ENCODE measurements at regions not wholly inside any gene's neighbourhood (a gene's known extent, or its start where the extent isn't known, plus 50 kb on each side); places are given as distances from the start of the nearest gene placed in this dataset.

- no peaks in the 10 kb centered on the region for H3K4me1 ChIP-seq
- no peaks in the 10 kb centered on the region for H3K9me3 ChIP-seq
- H3K27me3 ChIP-seq = no peaks in the 10 kb centered on the region
- intact Hi-C loops (cut with DNase I; ENCODE audit: low total_unique reads) = no loop called here
- H3K36me3 ChIP-seq = no peaks in the 10 kb centered on the region
- H3K27ac ChIP-seq = no peak overlapping the region
- no peak for TF ChIP-seq CTCF (IDR thresholded peaks at IDR 0.05)
- no peak for TF ChIP-seq POLR2A (IDR thresholded peaks at IDR 0.05)
- H3K4me3 ChIP-seq = no peak overlapping the region
- DNase-seq = no peak
Observed at GRCh38 chr9:115169003-115169402, 51.0 kb upstream of the TNC start.

GRCh38 chr9:115170358-115171073 lies 52.6 kb upstream of the TNC start:
- H3K4me1 ChIP-seq = no peaks in the 10 kb centered on the region
- TF ChIP-seq CTCF (IDR thresholded peaks at IDR 0.05) (no peak), POLR2A (IDR thresholded peaks at IDR 0.05) (no peak)
- H3K4me3 ChIP-seq = no peak overlapping the region
- H3K27me3 ChIP-seq = no peaks in the 10 kb centered on the region
- no peaks in the 10 kb centered on the region for H3K36me3 ChIP-seq
- no peak overlapping the region for H3K27ac ChIP-seq
- DNase-seq = no peak
- intact Hi-C loops (cut with DNase I; ENCODE audit: low total_unique reads) = no loop called here
- no peaks in the 10 kb centered on the region for H3K9me3 ChIP-seq

- no peak for DNase-seq
- TF ChIP-seq CTCF (IDR thresholded peaks at IDR 0.05) (no peak), POLR2A (IDR thresholded peaks at IDR 0.05) (no peak)
- Histone ChIP-seq H3K4me3 (no peak overlapping the region), H3K27me3 (no peaks in the 10 kb centered on the region), H3K9me3 (no peaks in the 10 kb centered on the region), H3K36me3 (no peaks in the 10 kb centered on the region), H3K4me1 (no peaks in the 10 kb centered on the region), H3K27ac (no peak overlapping the region)
- intact Hi-C loops (cut with DNase I; ENCODE audit: low total_unique reads) = no loop called here
Observed at GRCh38 chr9:115171921-115172388, 54.0 kb upstream of the TNC start.

- no peak for TF ChIP-seq POLR2A (IDR thresholded peaks at IDR 0.05)
- no peak for TF ChIP-seq CTCF (IDR thresholded peaks at IDR 0.05)
- Histone ChIP-seq H3K27me3 (no peaks in the 10 kb centered on the region), H3K9me3 (no peaks in the 10 kb centered on the region), H3K4me3 (no peak overlapping the region), H3K36me3 (no peaks in the 10 kb centered on the region), H3K4me1 (no peaks in the 10 kb centered on the region), H3K27ac (no peak overlapping the region)
- no peak for DNase-seq
- intact Hi-C loops (cut with DNase I; ENCODE audit: low total_unique reads) = no loop called here
Observed at GRCh38 chr9:115182264-115182663, 64.3 kb upstream of the TNC start.

- Histone ChIP-seq H3K9me3 (no peaks in the 10 kb centered on the region), H3K27ac (no peak overlapping the region), H3K4me1 (no peaks in the 10 kb centered on the region), H3K4me3 (no peak overlapping the region), H3K36me3 (no peaks in the 10 kb centered on the region), H3K27me3 (no peaks in the 10 kb centered on the region)
- intact Hi-C loops (cut with DNase I; ENCODE audit: low total_unique reads) = no loop called here
- no peak for DNase-seq
- TF ChIP-seq CTCF (IDR thresholded peaks at IDR 0.05) (no peak), POLR2A (IDR thresholded peaks at IDR 0.05) (no peak)
Observed at GRCh38 chr9:115183436-115183835, 65.5 kb upstream of the TNC start.
